NCI-H2081 treated with DMSO at 0.1 percent for 48 hours (cell line): ENCODE measurements at regions not wholly inside any gene's neighbourhood (a gene's known extent, or its start where the extent isn't known, plus 50 kb on each side); places are given as distances from the start of the nearest gene placed in this dataset.
"Not testable (repeated sequence)": the region's sequence is repeated elsewhere in the genome, so short reads cannot be mapped to it uniquely, and the experiment has no call there.

ENCODE experiments used
- DNase-seq: peaks from one replicate; lab custom pipeline; 2025; lab: John Stamatoyannopoulos, UW

DNA sequence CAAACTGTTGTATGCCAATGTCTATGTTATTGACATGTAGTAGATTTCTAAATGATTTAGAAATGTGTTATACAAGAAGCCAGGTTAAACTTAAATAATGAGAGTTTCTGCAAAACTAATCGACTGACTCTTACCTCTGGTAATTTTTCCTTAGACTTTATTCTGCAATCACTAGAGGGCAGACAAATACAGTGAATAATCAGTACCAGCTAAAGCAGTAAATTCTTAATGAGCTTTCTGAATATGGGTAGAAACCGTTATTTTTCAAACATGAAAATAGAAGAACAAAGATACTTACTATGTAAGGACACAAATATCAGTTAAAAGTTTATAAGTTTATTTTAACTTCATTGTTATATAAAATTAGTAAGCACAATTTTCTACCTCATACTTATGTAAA, 97.9 kb upstream of the RGS1 start:
- no peak for DNase-seq

DNA sequence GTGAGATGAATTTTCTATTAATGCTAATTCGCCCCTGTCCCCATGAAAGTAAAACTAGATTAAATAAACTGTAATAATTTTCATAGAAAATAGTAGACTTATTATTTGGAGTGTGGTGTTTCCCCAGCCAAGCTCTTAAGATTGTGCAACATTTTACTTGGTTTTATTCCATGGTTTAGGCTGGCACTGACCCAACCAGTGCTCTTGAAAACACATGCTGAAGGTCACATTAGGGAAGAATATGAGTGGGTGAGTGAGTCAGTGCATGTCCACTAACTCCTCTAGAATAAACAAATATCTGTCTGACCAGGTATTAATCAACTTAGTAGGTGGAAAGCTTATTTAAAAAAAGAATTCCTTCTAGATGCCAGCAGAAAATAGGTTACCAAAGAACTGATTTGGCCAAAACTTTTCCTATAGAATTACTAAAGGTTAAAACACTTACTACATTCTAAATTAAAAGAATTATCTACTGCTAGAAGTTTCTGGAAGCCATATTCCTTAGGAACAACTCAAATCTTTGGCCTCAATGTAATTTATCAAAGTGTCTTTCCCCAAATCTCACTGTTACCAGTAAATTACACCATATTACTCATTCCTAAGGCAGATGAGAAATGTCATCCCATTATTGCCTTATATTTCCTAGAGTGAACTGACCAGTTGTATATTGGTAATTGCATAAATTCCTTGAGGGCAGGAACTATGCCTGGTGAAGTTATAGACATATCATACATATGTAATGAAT, 89.7 kb upstream of the RGS1 start:
- no peak for DNase-seq

DNA sequence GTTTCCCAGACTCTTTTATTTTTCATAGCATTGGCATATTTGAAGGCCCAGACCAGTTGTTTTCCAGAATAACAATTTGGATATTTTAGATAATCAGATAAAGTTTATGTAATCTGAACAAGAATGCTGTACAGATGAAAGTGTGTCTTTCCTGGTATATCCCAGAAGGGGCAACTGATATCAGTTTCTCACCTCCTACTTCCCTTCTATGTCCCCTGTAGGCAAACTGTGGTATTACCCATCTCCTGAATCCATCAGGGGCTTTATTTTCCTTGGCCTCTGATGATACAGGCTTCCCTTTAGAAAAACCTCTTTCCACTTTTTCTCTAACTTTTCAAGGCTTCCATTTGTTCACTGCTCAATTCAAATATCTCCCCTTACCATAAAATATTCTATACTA, 87.5 kb upstream of the RGS1 start:
- no peak for DNase-seq

DNA sequence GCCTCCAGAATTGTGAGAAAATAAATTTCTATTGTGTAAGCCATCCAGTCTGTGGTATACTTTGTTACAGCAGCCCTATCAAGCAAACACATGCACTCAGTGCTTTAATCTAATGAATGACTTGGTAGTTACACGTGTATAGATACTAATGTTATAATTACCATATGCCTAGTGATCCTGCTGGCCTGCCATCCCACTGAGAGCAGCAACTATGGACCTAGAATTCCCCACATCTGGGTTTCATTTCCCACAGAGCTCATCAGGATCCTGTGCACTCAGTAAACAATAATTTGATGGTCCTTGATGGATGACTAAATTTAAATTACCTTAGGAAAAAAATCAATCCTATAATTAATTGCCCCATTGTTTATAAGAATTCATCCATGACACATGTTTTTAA, 86.5 kb upstream of the RGS1 start:
- DNase-seq, result peak; percentile 7

DNA sequence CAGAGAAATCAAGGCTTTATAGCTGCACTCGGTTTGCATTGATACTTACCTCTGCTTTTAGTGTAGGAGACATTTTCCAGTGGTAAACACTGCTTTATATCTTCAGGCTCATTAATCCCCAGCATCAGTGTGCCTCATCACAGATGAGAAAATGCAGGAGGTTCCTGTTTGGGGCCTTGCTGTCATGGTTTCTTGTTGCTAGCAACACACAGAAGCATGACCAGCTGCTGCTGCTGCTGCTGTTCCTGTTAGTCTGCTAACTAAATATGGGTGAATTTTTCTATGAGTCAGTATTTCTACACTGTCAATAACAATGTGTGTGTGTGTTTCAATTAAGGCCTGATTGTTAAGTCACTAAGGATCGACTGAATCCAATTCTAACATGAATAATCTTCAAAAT, 85.8 kb upstream of the RGS1 start:
- peak; percentile 72 for DNase-seq

DNA sequence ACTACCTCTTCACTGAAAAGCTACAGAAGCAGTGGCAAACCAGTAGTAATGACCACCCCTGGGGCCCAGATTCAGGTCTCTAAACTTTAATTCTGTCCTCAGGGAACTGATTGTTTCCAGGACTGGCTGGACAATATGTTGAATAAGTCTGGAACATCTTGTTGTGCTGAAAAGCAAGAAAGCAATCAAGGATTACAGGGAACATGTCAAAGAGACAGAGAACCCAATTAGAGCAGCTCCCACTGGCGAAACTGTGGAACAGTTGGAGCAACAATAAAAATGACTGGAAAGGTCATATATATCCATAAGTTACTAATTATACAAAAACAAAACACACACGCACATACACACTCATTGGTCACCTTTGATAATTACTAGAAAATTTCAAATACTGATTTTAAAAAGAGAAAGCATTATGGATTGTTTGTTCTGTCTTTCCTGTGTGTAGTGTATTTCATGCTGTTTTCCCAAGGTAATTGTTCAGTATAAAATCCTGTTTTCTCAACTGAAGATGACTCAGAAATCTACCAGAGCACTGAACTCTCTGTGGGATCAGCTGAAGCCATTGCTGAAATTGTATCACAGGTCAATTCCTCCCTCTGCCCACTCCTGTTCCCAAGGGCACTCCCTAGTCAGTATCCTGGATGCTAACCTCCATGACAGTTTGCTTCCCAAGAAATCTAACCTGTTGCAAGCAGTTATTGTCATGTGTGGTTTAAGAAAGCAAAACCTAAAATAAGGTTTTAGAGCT, 83.6 kb upstream of the RGS1 start:
- no peak for DNase-seq

DNA sequence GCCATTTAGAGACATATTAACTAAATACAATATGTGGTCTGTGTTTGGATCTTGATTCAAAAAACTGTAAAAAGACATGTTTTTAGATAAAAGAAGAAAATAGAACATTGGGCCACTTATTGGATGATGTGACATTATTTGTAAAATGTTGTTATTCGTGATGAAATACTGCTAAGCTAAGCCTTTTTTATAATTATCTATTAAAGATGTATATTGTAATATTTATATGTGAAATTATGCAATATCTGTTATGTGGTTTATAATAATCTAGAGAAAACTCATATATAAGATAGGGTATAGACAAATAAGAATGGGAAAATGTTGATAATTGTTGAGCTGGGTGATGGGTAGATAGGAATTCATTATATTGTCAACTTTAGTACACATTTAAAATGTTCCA, 82.0 kb upstream of the RGS1 start:
- no peak for DNase-seq

DNA sequence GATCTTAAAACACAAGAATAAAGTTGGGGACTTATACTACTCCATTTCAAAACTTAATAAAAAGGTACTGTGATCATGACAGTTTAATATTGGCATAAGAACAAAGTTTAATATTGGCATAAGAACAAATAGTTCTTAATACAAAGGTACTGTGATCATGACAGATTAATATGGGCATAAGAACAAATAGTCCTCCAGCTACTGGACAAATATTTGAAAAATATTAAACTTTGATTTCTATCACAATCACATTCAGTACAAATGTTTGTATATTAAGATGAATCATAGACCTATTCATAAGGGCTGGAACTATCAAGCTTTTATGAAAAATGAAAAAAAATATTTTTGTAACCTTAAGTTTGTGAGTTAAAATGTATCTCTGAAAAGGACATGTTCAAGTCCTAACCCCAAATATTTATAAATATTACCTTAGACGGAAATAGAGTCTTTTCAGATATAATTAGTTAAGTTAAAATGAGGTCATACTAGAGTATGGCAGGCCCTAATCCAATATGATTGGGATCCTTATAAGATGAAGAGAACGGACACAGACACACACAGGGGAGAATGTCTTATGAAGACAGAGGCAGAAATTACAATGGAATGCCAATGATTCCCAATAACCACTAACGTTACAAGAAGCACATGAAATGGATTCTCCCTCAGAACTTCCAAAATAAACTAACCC, 79.1 kb upstream of the RGS1 start:
- no peak for DNase-seq

DNA sequence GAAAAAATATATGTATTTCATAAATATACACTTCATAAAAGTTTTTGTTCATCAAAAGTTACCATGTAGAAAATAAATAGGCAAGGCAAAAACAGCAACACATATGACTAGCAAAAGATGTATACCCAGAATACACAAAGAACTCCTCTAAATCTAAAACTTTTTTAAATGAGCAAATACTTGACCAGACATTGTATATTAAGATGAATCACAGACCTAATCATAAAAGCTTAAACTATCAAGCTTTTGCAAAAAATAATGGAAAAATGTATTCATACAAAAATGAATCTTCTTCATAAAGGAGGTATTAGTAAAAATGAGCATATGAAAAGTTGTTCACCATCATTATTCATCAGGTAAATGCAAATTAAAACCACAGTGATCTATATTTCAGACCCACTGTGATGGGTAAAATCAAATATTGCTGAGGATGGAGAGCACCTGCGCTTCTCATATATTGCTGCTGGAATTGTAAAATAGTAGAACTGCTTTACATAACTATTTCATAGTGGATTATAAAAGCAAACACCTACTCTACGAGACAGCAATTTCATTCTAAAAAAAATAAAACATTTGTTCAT, 78.3 kb upstream of the RGS1 start:
- no peak for DNase-seq

DNA sequence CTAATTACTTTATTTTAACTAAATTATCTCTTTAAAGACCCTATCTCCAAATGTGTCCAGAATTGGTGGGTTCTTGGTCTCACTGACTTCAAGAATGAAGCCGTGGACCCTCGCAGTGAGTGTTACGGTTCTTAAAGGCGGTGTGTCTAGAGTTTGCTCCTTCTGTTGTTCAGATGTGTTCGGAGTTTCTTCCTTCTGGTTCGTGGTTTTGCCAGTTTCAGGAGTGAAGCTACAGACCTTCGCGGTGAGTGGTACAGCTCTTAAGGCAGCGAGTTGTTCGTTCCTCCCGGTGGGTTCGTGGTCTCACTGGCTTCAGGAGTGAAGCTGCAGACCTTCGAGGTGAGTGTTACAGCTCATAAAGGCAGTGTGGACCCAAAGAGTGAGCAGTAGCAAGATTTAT, 77.5 kb upstream of the RGS1 start:
- DNase-seq, result not testable (repeated sequence)

DNA sequence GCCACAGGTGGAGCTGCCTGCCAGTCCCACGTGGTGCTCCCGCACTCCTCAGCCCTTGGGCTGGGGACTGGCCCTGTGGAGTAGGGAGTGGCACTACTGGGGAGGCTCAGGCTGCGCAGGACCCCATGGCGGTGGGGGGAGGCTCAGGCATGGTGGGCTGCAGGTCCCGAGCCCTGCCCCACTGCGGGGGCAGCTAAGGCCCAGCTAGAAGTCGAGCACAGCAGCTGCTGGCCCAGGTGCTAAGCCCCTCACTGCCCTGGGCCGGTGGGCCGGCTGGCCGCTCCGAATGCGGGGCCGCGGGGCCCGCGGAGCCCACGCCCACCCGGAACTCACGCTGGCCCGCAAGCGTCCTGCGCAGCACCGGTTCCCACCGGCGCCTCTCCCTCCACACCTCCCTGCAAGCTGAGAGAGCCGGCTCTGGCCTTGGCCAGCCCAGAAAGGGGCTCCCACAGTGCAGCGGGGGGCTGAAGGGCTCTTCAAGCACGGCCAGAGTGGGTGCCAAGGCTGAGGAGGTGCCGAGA, 76.5 kb upstream of the RGS1 start:
- DNase-seq, result not testable (repeated sequence)

DNA sequence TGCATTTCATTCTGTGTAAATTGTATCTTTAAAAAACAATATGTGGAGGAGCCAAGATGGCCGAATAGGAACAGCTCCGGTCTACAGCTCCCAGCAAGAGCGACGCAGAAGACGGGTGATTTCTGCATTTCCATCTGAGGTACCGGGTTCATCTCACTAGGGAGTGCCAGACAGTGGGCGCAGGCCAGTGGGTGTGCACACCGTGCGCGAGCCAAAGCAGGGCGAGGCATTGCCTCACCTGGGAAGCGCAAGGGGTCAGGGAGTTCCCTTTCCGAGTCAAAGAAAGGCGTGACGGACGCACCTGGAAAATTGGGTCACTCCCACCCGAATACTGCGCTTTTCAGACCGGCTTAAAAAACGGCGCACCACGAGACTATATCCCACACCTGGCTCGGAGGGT, 75.0 kb upstream of the RGS1 start:
- DNase-seq, result not testable (repeated sequence)

DNA sequence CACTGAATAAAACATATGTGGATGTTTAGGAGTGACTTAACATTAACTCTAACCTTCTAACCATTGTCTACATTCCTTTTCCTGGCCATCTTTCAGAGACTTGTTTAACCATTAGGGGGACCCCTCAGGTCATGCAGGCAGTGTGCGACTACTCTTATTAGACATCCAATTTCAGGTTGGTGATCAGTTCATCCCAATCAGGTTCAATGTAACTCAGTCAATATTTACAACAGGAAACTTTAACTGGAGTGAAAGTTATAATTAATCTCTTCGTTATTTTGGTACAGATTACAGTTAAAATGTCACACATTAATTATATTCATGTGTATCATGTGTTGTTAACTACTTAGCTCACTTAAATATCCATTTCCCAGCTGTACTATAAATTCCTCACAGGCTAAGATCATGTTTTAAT, 68.8 kb upstream of the RGS1 start:
- no peak for DNase-seq

DNA sequence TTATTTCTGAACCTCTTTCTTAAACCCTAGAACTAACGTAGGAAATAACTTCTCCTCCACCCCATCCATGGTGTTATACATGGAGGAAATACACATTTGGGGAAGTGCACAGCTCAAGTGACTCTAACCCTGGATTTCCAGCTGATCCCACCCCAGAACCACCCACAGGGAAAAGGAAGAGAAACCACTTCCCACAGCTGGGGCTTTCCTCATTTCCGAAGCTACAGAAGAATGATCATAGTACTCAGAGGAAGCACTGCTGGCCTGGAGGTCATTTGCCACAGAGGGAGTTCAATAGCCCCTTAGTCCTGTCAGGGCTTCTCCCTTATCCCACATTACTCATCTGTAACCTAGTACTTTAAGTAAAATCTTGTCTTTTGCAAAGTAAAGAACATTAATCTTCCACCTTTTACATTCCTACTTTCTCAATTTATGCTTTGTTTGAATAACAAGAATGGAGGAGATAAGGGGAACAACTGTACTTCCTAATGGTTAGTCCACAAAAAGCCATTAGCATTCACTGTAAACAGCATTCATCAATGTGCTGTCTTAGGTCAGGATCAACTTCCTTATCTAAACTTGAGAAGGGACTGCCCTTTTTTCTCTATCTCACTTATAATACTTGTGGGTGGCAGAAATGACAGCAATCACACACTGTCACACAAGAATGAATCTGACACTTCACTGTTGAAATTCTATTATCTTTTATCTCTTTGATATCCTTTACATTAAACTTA, 63.0 kb upstream of the RGS1 start:
- DNase-seq, result no peak

DNA sequence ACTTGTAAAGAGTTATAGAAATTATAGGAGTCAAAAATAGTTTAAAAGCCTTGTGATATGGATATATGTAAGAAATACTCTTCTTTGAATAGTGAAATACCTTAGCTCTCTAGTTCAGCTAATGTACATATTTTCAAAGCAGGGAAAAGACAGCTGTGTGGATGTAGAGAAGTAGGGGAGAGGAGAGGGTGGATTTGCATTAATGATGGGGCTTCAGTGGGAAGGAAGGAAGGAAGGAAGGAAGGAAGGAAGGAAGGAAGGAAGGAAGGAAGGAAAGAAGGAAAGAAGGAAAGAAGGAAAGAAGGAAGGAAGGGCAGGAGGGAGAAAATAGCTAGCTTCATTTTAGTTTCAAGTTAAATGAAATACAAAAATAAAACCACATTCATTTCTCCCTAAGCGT, 62.4 kb upstream of the RGS1 start:
- DNase-seq, result no peak

DNA sequence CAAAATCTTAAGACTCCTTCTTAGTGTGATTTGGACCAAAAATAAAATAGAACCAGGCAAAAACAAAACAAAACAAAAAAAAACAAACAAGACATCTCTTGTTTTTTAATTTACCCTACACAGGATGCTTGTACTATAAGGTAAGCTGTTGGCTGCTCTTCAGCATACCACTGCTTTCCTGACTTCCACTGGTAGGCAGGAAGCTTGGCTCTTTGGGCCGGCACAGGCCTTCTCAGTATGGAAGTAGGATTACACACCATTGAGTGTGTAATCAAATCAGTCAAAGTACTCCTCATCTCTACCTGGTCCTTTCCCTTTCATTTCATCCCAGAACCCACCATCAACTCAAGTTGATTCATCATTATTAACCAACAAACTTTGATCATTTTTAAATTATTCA, 61.9 kb upstream of the RGS1 start:
- DNase-seq, result no peak

DNA sequence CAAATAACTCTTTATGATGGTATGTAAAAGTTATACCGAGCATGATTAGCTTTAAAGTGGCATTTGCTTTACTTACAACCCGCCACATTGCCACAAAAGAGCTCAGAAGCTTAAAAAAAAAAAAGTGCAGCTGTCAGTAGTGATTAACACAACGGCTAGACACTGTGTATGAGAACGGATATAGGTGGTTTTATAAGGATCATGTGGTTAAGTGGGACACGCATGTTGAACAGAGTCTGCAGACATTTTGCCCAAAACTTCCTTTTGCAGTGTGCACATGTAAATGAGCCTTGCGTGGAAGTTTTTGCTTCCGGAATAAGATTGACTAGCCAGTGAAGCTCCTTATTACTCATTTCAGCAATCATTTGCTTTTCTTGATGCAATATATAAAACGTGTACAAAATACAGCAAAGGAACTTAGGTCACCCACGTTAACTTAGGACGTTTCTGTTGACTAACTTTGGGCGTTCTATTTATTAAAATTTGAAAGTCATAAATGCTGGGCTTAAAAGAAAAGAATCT, 58.7 kb upstream of the RGS1 start:
- DNase-seq, result no peak

DNA sequence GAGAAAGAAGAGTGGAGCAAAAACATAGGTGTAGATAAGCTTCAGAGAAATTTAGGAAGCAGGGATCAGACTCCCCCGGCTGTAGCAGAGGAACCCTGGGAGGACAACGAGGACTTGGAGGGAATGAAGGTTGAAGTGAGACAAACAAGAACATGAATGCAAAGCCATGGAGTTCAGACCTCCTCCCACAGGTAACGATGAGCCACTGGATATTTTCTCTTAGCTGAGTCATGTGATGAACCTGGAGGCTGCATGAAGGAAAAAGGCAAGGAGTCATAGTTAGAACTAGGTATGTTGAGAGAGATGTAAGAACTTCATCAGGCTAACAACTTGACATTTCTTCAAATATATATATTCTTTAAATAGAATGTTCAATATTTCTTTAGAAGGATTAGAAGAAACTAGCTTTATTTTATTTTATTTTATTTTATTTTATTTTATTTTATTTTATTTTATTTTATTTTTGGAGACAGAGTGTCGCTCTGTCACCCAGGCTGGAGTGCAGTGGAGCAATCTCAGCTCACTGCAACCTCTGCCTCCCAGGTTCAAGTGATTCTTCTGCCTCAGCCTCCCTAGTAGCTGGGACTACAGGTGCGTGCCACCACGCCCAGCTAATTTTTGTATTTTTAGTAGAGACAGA, 57.7 kb upstream of the RGS1 start:
- not testable (repeated sequence) for DNase-seq

DNA sequence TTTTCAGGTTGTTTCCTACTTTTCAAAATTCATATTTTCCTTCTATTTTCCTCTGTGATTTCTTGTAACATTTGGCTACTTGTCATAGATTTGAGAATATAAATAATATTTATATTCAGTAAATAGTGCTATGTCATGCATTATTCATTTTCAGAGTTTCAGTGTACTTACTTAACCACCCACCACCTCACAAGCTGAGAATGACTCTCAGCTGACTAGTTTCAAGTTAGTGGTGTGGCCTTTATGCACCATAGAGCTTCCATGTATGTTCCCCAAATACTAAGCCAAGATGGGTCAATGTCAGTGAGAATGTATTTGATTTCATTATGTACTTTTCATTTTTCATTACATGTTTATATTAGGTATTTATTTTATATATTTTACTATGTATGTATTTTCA, 56.9 kb upstream of the RGS1 start:
- DNase-seq, result no peak

DNA sequence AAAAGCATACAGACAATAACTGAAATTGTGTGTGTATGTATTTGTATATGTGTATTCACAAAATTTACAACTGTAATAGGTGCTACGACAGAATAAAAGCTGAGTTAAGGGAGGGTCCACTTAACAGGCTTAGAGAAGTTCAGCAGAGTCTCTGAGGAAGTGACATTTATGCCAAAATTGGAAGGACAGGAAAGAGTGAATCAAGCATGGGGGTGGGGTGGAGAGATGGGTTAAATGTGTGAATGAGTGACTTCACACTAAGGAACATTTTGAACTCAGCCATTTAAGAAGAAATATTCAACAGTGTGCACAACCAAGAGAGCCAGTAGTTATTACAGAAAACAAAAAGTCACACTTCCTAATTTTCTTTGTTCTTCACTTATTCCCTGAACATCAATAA, 53.8 kb upstream of the RGS1 start:
- no peak for DNase-seq

DNA sequence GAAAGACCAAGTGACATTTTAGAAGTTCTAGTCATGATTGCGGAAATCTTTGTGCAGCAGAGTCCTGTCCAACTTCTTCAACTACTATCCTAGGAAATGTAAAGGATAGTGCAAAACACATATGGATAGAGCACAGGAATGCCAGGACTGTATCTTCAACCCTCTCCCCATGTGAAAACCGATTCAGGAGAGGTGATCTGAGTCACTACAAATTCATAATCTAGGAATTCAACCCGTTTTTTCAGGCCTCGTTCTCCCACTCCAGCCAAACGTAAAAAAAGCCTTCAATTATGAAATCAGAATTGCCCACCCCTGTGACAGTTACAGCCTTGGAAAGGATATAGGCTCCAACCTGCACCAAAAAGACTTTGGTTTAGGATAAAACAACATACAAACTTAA, 52.9 kb upstream of the RGS1 start:
- no peak for DNase-seq
